ENCODE measurements at regions not wholly inside any gene's neighbourhood (a gene's known extent, or its start where the extent isn't known, plus 50 kb on each side); places are given as distances from the start of the nearest gene placed in this dataset.

- TF ChIP-seq, protein P1, sequence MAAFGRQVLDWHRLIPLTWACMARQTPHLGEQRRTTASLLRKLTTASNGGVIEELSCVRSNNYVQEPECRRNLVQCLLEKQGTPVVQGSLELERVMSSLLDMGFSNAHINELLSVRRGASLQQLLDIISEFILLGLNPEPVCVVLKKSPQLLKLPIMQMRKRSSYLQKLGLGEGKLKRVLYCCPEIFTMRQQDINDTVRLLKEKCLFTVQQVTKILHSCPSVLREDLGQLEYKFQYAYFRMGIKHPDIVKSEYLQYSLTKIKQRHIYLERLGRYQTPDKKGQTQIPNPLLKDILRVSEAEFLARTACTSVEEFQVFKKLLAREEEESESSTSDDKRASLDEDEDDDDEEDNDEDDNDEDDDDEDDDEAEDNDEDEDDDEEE (CRISPR knock-in tag; IDR thresholded peaks at IDR 0.05) = no peak
- TF ChIP-seq HNRNPH1 (optimal IDR thresholded peaks at IDR 0.05; ENCODE audit: low read depth, low read length) = no peak
- no peak for TF ChIP-seq ETV6 (CRISPR knock-in tag; conservative IDR thresholded peaks at IDR 0.05)
- no peak for TF ChIP-seq POLR2A (IDR thresholded peaks at IDR 0.05; ENCODE audit: insufficient read depth in 1 of 2, low read depth in 2 of 2, low read length in 2 of 2)
- no peak for TF ChIP-seq CEBPB (IDR thresholded peaks at IDR 0.05; ENCODE audit: borderline replicate concordance, low read depth, low read length)
- TF ChIP-seq KDM5A (IDR thresholded peaks at IDR 0.05; ENCODE audit: borderline replicate concordance, low read length) = no peak
- TF ChIP-seq RNF219 (CRISPR knock-in tag; IDR thresholded peaks at IDR 0.05) = no peak
- no peak for TF ChIP-seq KDM3A (CRISPR knock-in tag; IDR thresholded peaks at IDR 0.05; ENCODE audit: low read depth)
- no peak for TF ChIP-seq HMGA1 (CRISPR knock-in tag; conservative IDR thresholded peaks at IDR 0.05)
- no peak for TF ChIP-seq CC2D1A (CRISPR knock-in tag; IDR thresholded peaks at IDR 0.05)
- TF ChIP-seq EP300 (IDR thresholded peaks at IDR 0.05; ENCODE audit: low read depth in 2 of 2, low read length in 2 of 2) = no peak
- TF ChIP-seq EP300 (CRISPR knock-in tag; IDR thresholded peaks at IDR 0.05; ENCODE audit: borderline replicate concordance) = no peak
- no peak for TF ChIP-seq MAFG (CRISPR knock-in tag; IDR thresholded peaks at IDR 0.05)
- TF ChIP-seq, protein P2, sequence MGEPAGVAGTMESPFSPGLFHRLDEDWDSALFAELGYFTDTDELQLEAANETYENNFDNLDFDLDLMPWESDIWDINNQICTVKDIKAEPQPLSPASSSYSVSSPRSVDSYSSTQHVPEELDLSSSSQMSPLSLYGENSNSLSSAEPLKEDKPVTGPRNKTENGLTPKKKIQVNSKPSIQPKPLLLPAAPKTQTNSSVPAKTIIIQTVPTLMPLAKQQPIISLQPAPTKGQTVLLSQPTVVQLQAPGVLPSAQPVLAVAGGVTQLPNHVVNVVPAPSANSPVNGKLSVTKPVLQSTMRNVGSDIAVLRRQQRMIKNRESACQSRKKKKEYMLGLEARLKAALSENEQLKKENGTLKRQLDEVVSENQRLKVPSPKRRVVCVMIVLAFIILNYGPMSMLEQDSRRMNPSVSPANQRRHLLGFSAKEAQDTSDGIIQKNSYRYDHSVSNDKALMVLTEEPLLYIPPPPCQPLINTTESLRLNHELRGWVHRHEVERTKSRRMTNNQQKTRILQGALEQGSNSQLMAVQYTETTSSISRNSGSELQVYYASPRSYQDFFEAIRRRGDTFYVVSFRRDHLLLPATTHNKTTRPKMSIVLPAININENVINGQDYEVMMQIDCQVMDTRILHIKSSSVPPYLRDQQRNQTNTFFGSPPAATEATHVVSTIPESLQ (CRISPR knock-in tag; conservative IDR thresholded peaks at IDR 0.05) = no peak
- no peak for TF ChIP-seq MAFK (conservative IDR thresholded peaks at IDR 0.05 in 1 of 2, IDR thresholded peaks at IDR 0.05 in 1 of 2; ENCODE audit: low read length in 2 of 2)
- no peak for TF ChIP-seq ZNF773 (CRISPR knock-in tag; IDR thresholded peaks at IDR 0.05; ENCODE audit: borderline replicate concordance)
- no peak for TF ChIP-seq TRIM24 (CRISPR knock-in tag; IDR thresholded peaks at IDR 0.05)
- TF ChIP-seq ZBTB4 (CRISPR knock-in tag; IDR thresholded peaks at IDR 0.05; ENCODE audit: borderline replicate concordance) = no peak
- no peak for TF ChIP-seq MEIS2 (CRISPR knock-in tag; IDR thresholded peaks at IDR 0.05)
- TF ChIP-seq SOX5 (CRISPR knock-in tag; IDR thresholded peaks at IDR 0.05; ENCODE audit: borderline replicate concordance) = no peak
Measured at GRCh38 chr1:55277377-55278130, 62.4 kb upstream of the USP24 start (continued).
